ENCODE measurements at regions not wholly inside any gene's neighbourhood (a gene's known extent, or its start where the extent isn't known, plus 50 kb on each side); places are given as distances from the start of the nearest gene placed in this dataset.

- H3K9me3 Mint-ChIP-seq: peaks cover 3 to 24% (median 14%) of the 10 kb centered on the region in 7 donors
- 99% methylated on average over 16 of the region's 22 CpGs for WGBS (ENCODE audit: insufficient coverage)
- DNase-seq: no peak
These were observed 1511.3 kb upstream of the AGA start for GRCh38 chr4:178953447-178954120.

GRCh38 chr4:178955614-178956013 is 1513.4 kb upstream of the AGA start:
- Histone ChIP-seq H3K27ac (ENCODE audit: low read depth in 1 of 2, low read length in 2 of 2) (no peak overlapping the region), H3K36me3 (replicated peaks in 1 of 2; ENCODE audit: control insufficient read depth in 1 of 2, insufficient read depth in 2 of 2, low read length in 2 of 2) (no peaks in the 10 kb centered on the region), H3K79me2 (ENCODE audit: insufficient read depth, low read length) (no peaks in the 10 kb centered on the region), H2AFZ (ENCODE audit: insufficient read depth, low read depth, low read length, poor library complexity, severe bottlenecking) (no peak overlapping the region), H3K27me3 (ENCODE audit: control insufficient read depth in 2 of 2, insufficient read depth in 2 of 2, low read length in 2 of 2) (no peaks in the 10 kb centered on the region), H3K4me1 (ENCODE audit: control insufficient read depth in 1 of 2, insufficient read depth in 2 of 2, low read length in 2 of 2) (no peaks in the 10 kb centered on the region), H3K9me3 (replicated peaks in 1 of 2; ENCODE audit: control insufficient read depth in 1 of 2, insufficient read depth in 1 of 2, low read length in 2 of 2) (peaks cover 19 to 21% of the 10 kb centered on the region in 2 donors), H4K20me1 (ENCODE audit: insufficient read depth, low read length) (no peaks in the 10 kb centered on the region), H3K4me3 (replicated peaks in 1 of 3; ENCODE audit: low read depth in 2 of 3, low read length in 3 of 3) (no peak overlapping the region), H3K4me2 (replicated peaks; ENCODE audit: extremely low read depth, low read length, poor library complexity, severe bottlenecking) (no peak overlapping the region), H3K9ac (ENCODE audit: insufficient read depth, low read length, poor library complexity, severe bottlenecking) (no peak overlapping the region)
- no peak for DNase-seq
- no peak overlapping the region for H3K27ac Mint-ChIP-seq
- TF ChIP-seq CTCF (IDR thresholded peaks at IDR 0.05): no peak
- no peaks in the 10 kb centered on the region for H3K36me3 Mint-ChIP-seq
- H3K27me3 Mint-ChIP-seq (ENCODE audit: low read depth in 3 of 3): peaks cover 0 to 2% (median 2%) of the 10 kb centered on the region in 3 donors
- no peaks in the 10 kb centered on the region for H3K4me1 Mint-ChIP-seq
- intact Hi-C loops (cut with micrococcal nuclease): no loop called here
- H3K4me3 Mint-ChIP-seq: no peak overlapping the region
- H3K9me3 Mint-ChIP-seq: peaks cover 5 to 25% (median 16%) of the 10 kb centered on the region in 7 donors

More at GRCh38 chr4:178953447-178954120, 1511.3 kb upstream of the AGA start:
- H2AFZ ChIP-seq (ENCODE audit: insufficient read depth, low read depth, low read length, poor library complexity, severe bottlenecking): no peak overlapping the region
- no peak overlapping the region for H3K27ac ChIP-seq (ENCODE audit: low read depth in 1 of 2, low read length in 2 of 2)
- H3K4me1 ChIP-seq (ENCODE audit: control insufficient read depth in 1 of 2, insufficient read depth in 2 of 2, low read length in 2 of 2): no peaks in the 10 kb centered on the region
- H3K79me2 ChIP-seq (ENCODE audit: insufficient read depth, low read length): no peaks in the 10 kb centered on the region
- H3K36me3 ChIP-seq (replicated peaks in 1 of 2; ENCODE audit: control insufficient read depth in 1 of 2, insufficient read depth in 2 of 2, low read length in 2 of 2): no peaks in the 10 kb centered on the region
- peaks cover 16 to 21% of the 10 kb centered on the region in 2 donors for H3K9me3 ChIP-seq (replicated peaks in 1 of 2; ENCODE audit: control insufficient read depth in 1 of 2, insufficient read depth in 1 of 2, low read length in 2 of 2)
- H4K20me1 ChIP-seq (ENCODE audit: insufficient read depth, low read length): no peaks in the 10 kb centered on the region
- H3K27me3 ChIP-seq (ENCODE audit: control insufficient read depth in 2 of 2, insufficient read depth in 2 of 2, low read length in 2 of 2): no peaks in the 10 kb centered on the region
- no peaks in the 10 kb centered on the region for H3K4me1 Mint-ChIP-seq
- H3K4me3 Mint-ChIP-seq: no peak overlapping the region
- H3K9ac ChIP-seq (ENCODE audit: insufficient read depth, low read length, poor library complexity, severe bottlenecking): no peak overlapping the region
- no peaks in the 10 kb centered on the region for H3K36me3 Mint-ChIP-seq
- no peak overlapping the region for H3K4me2 ChIP-seq (replicated peaks; ENCODE audit: extremely low read depth, low read length, poor library complexity, severe bottlenecking)
- H3K27ac Mint-ChIP-seq: no peak overlapping the region
- intact Hi-C loops (cut with micrococcal nuclease): no loop called here
- H3K4me3 ChIP-seq (replicated peaks in 1 of 3; ENCODE audit: low read depth in 2 of 3, low read length in 3 of 3): no peak overlapping the region
- no peak for TF ChIP-seq CTCF (IDR thresholded peaks at IDR 0.05)
- peaks cover 0 to 2% (median 2%) of the 10 kb centered on the region in 3 donors for H3K27me3 Mint-ChIP-seq (ENCODE audit: low read depth in 3 of 3)

Data from CD14-positive monocyte (primary cell).